ENCODE measurements at regions not wholly inside any gene's neighbourhood (a gene's known extent, or its start where the extent isn't known, plus 50 kb on each side); places are given as distances from the start of the nearest gene placed in this dataset.

- TF ChIP-seq EZH2 (IDR thresholded peaks at IDR 0.05; ENCODE audit: borderline replicate concordance, low read depth, low read length, severe bottlenecking) (no peak), MYC (IDR thresholded peaks at IDR 0.05; ENCODE audit: low read depth, low read length) (no peak)
Observed at GRCh38 chr16:86430814-86431213, 79.5 kb upstream of the FOXF1 start.

Data from endothelial cell of umbilical vein (primary cell).